MM.1S (cell line): ENCODE measurements at regions not wholly inside any gene's neighbourhood (a gene's known extent, or its start where the extent isn't known, plus 50 kb on each side); places are given as distances from the start of the nearest gene placed in this dataset.

ENCODE experiments used
- EZH2 ChIP-seq: fragments of 300-600 bp; sonication (generic); optimal IDR thresholded peaks from 2 replicates; pipeline ENCODE3; 2017; ENCODE audit warnings: low read depth, mild to moderate bottlenecking, antibody characterized with exemption, low read length, mixed read lengths
- TF ChIP-seq, protein P1 (sequence below): fragments of 300-600 bp; sonication (generic); IDR thresholded peaks from 2 replicates; pipeline ENCODE4 v1.5.1; 2016; ENCODE audit warnings: antibody characterized with exemption, low read length, mixed read lengths

DNA sequence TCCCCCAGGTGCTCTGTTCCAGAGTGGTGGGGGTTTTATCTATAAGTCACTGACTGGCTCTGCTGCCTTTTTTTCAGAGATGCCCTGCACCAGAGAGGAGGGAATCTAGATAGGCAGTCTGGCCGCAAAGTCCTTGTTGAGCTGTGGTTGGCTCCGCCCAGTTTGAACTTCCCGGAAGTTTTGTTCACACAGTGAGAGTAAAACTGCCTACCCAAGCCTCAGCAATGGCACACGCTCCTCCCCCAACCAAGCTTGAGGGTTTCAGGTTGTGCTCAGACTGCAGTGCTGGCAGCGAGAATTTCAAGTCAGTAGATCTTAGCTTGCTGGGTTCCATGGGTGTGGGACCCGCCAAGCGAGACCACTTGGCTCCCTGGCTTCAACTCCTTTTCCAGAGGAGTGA is 1428.6 kb downstream of the MAT2B start:
- TF ChIP-seq, protein P1, sequence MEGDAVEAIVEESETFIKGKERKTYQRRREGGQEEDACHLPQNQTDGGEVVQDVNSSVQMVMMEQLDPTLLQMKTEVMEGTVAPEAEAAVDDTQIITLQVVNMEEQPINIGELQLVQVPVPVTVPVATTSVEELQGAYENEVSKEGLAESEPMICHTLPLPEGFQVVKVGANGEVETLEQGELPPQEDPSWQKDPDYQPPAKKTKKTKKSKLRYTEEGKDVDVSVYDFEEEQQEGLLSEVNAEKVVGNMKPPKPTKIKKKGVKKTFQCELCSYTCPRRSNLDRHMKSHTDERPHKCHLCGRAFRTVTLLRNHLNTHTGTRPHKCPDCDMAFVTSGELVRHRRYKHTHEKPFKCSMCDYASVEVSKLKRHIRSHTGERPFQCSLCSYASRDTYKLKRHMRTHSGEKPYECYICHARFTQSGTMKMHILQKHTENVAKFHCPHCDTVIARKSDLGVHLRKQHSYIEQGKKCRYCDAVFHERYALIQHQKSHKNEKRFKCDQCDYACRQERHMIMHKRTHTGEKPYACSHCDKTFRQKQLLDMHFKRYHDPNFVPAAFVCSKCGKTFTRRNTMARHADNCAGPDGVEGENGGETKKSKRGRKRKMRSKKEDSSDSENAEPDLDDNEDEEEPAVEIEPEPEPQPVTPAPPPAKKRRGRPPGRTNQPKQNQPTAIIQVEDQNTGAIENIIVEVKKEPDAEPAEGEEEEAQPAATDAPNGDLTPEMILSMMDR, result no peak
- TF ChIP-seq EZH2, result no peak
